PC-9 (cell line): ENCODE measurements at regions not wholly inside any gene's neighbourhood (a gene's known extent, or its start where the extent isn't known, plus 50 kb on each side); places are given as distances from the start of the nearest gene placed in this dataset.

ENCODE experiments used
- BruUV-seq: library from RNA; stranded (reverse); fragments of 400-500 nt; replicated peaks from 2 replicates; lab custom pipeline; 2021; lab: Mats Ljungman, UMichigan
- CTCF ChIA-PET: fragments of 300-600 bp; sonication (Branson Sonifier 250); formaldehyde crosslinking; loops from one replicate; lab custom pipeline; 2022; ENCODE audit warnings: antibody characterized with exemption; lab: Charles Lee
- POLR2A ChIA-PET: fragments of 300-600 bp; sonication (Branson Sonifier 250); formaldehyde crosslinking; loops from one replicate; lab custom pipeline; 2022; ENCODE audit warnings: antibody characterized with exemption; ENCODE audit not compliant: unreplicated experiment; lab: Charles Lee
- DNase-seq, 2 experiments: peaks; one replicate each; pipeline versions ENCODE4 v3.0.0 to v3.0.0-alpha.2; 2015 to 2022; ENCODE audit warnings: mixed read lengths in 1 of 2
- H2AFZ ChIP-seq: fragments of 200-600 bp; sonication (generic); 2 replicates; pipeline ENCODE4 v1.8.1; 2017; ENCODE audit warnings: antibody characterized with exemption
- H3F3A ChIP-seq: fragments of 200-600 bp; sonication (generic); 2 replicates; pipeline ENCODE4 v1.8.1; 2017; ENCODE audit warnings: antibody characterized with exemption, mild to moderate bottlenecking, low read depth; ENCODE audit not compliant: insufficient read depth
- H3K27ac ChIP-seq: fragments of 200-600 bp; sonication (generic); 2 replicates; pipeline ENCODE4 v1.6.1; 2016; ENCODE audit warnings: mixed run types
- H3K27me3 ChIP-seq: fragments of 200-600 bp; sonication (generic); 2 replicates; pipeline ENCODE4 v1.6.1; 2016; ENCODE audit warnings: low read depth, mixed run types; ENCODE audit not compliant: insufficient read depth
- H3K36me3 ChIP-seq: fragments of 200-600 bp; sonication (generic); 2 replicates; pipeline ENCODE4 v1.6.1; 2016; ENCODE audit warnings: low read depth, mixed run types
- H3K4me1 ChIP-seq: fragments of 200-600 bp; sonication (generic); replicated peaks from 2 replicates; pipeline ENCODE4 v1.6.1; 2016; ENCODE audit warnings: mixed run types; ENCODE audit not compliant: insufficient read depth
- H3K4me2 ChIP-seq: fragments of 200-600 bp; sonication (generic); 2 replicates; pipeline ENCODE4 v1.6.1; 2017; ENCODE audit warnings: mixed run types
- H3K4me3 ChIP-seq: fragments of 200-600 bp; sonication (generic); 2 replicates; pipeline ENCODE4 v1.6.1; 2016; ENCODE audit warnings: mixed run types
- H3K79me2 ChIP-seq: fragments of 200-600 bp; sonication (generic); 2 replicates; pipeline ENCODE4 v1.6.1; 2017; ENCODE audit warnings: low read depth, mixed run types
- H3K9me2 ChIP-seq: fragments of 200-600 bp; sonication (generic); 2 replicates; pipeline ENCODE4 v1.8.1; 2017; ENCODE audit warnings: mild to moderate bottlenecking; ENCODE audit not compliant: insufficient read depth
- H3K9me3 ChIP-seq: fragments of 200-600 bp; sonication (generic); 2 replicates; pipeline ENCODE4 v1.8.1; 2016; ENCODE audit warnings: low read depth; ENCODE audit not compliant: insufficient read depth
- H4K20me1 ChIP-seq: fragments of 200-600 bp; sonication (generic); 2 replicates; pipeline ENCODE4 v1.8.1; 2017; ENCODE audit not compliant: insufficient read depth
- CTCF ChIP-seq: fragments of 200-600 bp; sonication (generic); conservative IDR thresholded peaks from 2 replicates; pipeline ENCODE4 v1.6.1; 2017; ENCODE audit warnings: mixed run types, antibody characterized with exemption, mild to moderate bottlenecking, moderate library complexity
- EZH2 ChIP-seq: fragments of 200-600 bp; sonication (generic); IDR thresholded peaks from 2 replicates; pipeline ENCODE4 v1.8.0; 2017; ENCODE audit warnings: antibody characterized with exemption, low read depth
- intact Hi-C: fragments of 100-400 bp; cut with micrococcal nuclease; formaldehyde crosslinking; loops from one replicate; pipeline ENCODE4 v1.10.0; 2022; ENCODE audit not compliant: unreplicated experiment

GRCh38 chr20:60543598-60543997 is 585.4 kb downstream of the CDH26 start:
- no TSS peak for BruUV-seq
- Histone ChIP-seq H4K20me1 (no peaks in the 10 kb centered on the region), H3K9me3 (no peaks in the 10 kb centered on the region), H3K4me3 (no peak overlapping the region), H3K36me3 (no peaks in the 10 kb centered on the region), H3K27ac (no peak overlapping the region), H3K4me2 (no peak overlapping the region), H3K9me2 (no peaks in the 10 kb centered on the region), H3F3A (no peaks in the 10 kb centered on the region), H3K27me3 (no peaks in the 10 kb centered on the region), H3K79me2 (no peaks in the 10 kb centered on the region), H3K4me1 (no peaks in the 10 kb centered on the region), H2AFZ (no peak overlapping the region)
- CTCF ChIA-PET = no interaction called here
- TF ChIP-seq EZH2 (no peak), CTCF (no peak)
- intact Hi-C loops = no loop called here
- POLR2A ChIA-PET = no interaction called here
- no peak for DNase-seq

GRCh38 chr20:60553095-60553494 is 594.9 kb downstream of the CDH26 start:
- Histone ChIP-seq H3K4me3 (no peak overlapping the region), H2AFZ (no peak overlapping the region), H3F3A (no peaks in the 10 kb centered on the region), H3K36me3 (no peaks in the 10 kb centered on the region), H4K20me1 (no peaks in the 10 kb centered on the region), H3K9me3 (no peaks in the 10 kb centered on the region), H3K79me2 (no peaks in the 10 kb centered on the region), H3K27me3 (peaks cover 40% of the 10 kb centered on the region), H3K4me2 (no peak overlapping the region), H3K4me1 (no peaks in the 10 kb centered on the region), H3K9me2 (0 out of 2 replicates have a peak, but pooled peaks cover 3% of the 10 kb centered on the region), H3K27ac (no peak overlapping the region)
- TF ChIP-seq CTCF (no peak), EZH2 (no peak)
- DNase-seq = no peak
- ChIA-PET POLR2A (no interaction called here), CTCF (no interaction called here)
- no TSS peak for BruUV-seq
- intact Hi-C loops = no loop called here

- TF ChIP-seq CTCF = no peak
- TF ChIP-seq EZH2 = no peak
- no TSS peak for BruUV-seq
Measured at GRCh38 chr20:60558486-60558885, 600.3 kb downstream of the CDH26 start.

More at GRCh38 chr20:60558486-60558885, 600.3 kb downstream of the CDH26 start:
- no peaks in the 10 kb centered on the region for H3K9me3 ChIP-seq
- peaks cover 93% of the 10 kb centered on the region for H3K27me3 ChIP-seq
- H3K36me3 ChIP-seq = no peaks in the 10 kb centered on the region
- H3K27ac ChIP-seq = no peak overlapping the region
- no peaks in the 10 kb centered on the region for H3K4me1 ChIP-seq
- DNase-seq = no peak
- intact Hi-C loops = no loop called here
- no peak overlapping the region for H3K4me2 ChIP-seq
- H3K79me2 ChIP-seq = no peaks in the 10 kb centered on the region
- H3K4me3 ChIP-seq = no peak overlapping the region
- ChIA-PET POLR2A (no interaction called here), CTCF (no interaction called here)
- no peaks in the 10 kb centered on the region for H3K9me2 ChIP-seq
- no peaks in the 10 kb centered on the region for H3F3A ChIP-seq
- H2AFZ ChIP-seq = no peak overlapping the region
- H4K20me1 ChIP-seq = 0 out of 2 replicates have a peak, but pooled peaks cover 2% of the 10 kb centered on the region
